ENCODE measurements at regions not wholly inside any gene's neighbourhood (a gene's known extent, or its start where the extent isn't known, plus 50 kb on each side); places are given as distances from the start of the nearest gene placed in this dataset.

DNA sequence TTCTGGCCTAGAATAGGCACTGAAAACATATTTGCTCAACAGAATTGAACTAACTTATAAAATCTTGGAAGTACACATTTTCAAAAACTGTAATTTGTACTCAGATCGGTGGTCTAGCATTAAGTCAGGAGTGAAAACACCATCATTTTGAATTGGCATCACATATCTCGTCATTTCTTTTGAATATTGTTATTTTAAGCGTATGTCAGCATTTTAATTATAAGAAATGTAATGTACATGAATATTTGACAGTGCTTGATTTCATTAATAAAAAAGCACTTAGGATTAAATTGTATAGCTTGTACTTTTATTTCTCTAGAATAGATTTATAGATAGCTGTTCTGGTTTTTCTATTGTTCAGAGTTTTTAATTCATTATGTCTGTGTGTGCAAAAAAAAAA, 892.2 kb downstream of the BCL11B start:
- TF ChIP-seq, protein P1, sequence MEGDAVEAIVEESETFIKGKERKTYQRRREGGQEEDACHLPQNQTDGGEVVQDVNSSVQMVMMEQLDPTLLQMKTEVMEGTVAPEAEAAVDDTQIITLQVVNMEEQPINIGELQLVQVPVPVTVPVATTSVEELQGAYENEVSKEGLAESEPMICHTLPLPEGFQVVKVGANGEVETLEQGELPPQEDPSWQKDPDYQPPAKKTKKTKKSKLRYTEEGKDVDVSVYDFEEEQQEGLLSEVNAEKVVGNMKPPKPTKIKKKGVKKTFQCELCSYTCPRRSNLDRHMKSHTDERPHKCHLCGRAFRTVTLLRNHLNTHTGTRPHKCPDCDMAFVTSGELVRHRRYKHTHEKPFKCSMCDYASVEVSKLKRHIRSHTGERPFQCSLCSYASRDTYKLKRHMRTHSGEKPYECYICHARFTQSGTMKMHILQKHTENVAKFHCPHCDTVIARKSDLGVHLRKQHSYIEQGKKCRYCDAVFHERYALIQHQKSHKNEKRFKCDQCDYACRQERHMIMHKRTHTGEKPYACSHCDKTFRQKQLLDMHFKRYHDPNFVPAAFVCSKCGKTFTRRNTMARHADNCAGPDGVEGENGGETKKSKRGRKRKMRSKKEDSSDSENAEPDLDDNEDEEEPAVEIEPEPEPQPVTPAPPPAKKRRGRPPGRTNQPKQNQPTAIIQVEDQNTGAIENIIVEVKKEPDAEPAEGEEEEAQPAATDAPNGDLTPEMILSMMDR (IDR thresholded peaks at IDR 0.05): no peak
- no peak for TF ChIP-seq ZFX (IDR thresholded peaks at IDR 0.05; ENCODE audit: borderline replicate concordance)
